ENCODE measurements at regions not wholly inside any gene's neighbourhood (a gene's known extent, or its start where the extent isn't known, plus 50 kb on each side); places are given as distances from the start of the nearest gene placed in this dataset.

DNA sequence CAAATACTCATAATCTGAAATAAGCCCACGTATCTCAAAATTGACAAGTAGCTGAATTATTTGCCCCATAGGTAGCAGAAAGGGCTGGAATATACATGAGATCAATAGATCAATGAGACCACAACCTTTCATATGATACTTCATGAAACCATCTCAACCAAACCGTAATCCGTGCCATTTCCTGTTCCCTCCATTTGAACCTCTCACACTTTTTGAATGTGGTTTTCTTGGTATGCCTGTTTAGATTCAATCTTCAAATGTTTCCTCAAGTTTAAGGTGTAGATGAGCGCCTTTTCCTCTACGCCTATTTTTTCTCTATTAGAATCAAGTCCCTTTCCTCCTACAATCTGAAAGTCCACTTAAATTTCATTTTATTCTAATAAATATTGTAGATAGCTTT is 805.5 kb downstream of the EFNA5 start:
- no peak overlapping the region for H2AFZ ChIP-seq (ENCODE audit: low read depth, low read length)
- H3K27me3 ChIP-seq (ENCODE audit: control insufficient read depth in 2 of 2, insufficient read depth in 2 of 2, low read length in 2 of 2) = no peaks in the 10 kb centered on the region
- no peaks in the 10 kb centered on the region for H3K9me3 ChIP-seq (replicated peaks; ENCODE audit: control insufficient read depth, insufficient read depth, low read length)
- intact Hi-C loops (cut with micrococcal nuclease) = no loop called here
- H3K4me1 ChIP-seq (ENCODE audit: control insufficient read depth, extremely low read depth, insufficient read depth, low read length) = no peaks in the 10 kb centered on the region
- H4K20me1 ChIP-seq (replicated peaks; ENCODE audit: control insufficient read depth, extremely low read depth, insufficient read depth, low read length) = no peaks in the 10 kb centered on the region
- no peaks in the 10 kb centered on the region for H3K79me2 ChIP-seq (ENCODE audit: control insufficient read depth, insufficient read depth, low read length)
- no peak for FAIRE-seq
- ChIA-PET POLR2A (no interaction called here), CTCF (interaction anchor here (1.0 kb wide), 1 partner anchor 13 kb away, joined by 3 read pairs; no protein-coding TSS in a partner anchor)
- H3K4me3 ChIP-seq (replicated peaks in 1 of 3; ENCODE audit: insufficient read depth in 1 of 3, low read depth in 1 of 3, low read length in 3 of 3) = no peak overlapping the region
- no peak overlapping the region for H3K9ac ChIP-seq (replicated peaks; ENCODE audit: extremely low read depth, insufficient read depth, low read length)
- DNase-seq (ENCODE audit: low read depth, low spot score) = no peak
- dilution Hi-C loops (cut with MboI; ENCODE audit: extremely low pct_ligation_motif_present, low sequenced_read_pairs) = no loop called here
- no TSS peak for BruUV-seq (replicated peaks)
- TF ChIP-seq EZH2 (IDR thresholded peaks at IDR 0.05; ENCODE audit: borderline replicate concordance, low read depth, low read length, severe bottlenecking) = no peak
- TF ChIP-seq MYC (IDR thresholded peaks at IDR 0.05; ENCODE audit: low read depth, low read length) = no peak
- TF ChIP-seq MAX (IDR thresholded peaks at IDR 0.05; ENCODE audit: insufficient read depth, insufficient read length) = no peak
- TF ChIP-seq GATA2 (IDR thresholded peaks at IDR 0.05; ENCODE audit: insufficient read depth, insufficient read length, low read depth, low read length) = no peak
- TF ChIP-seq POLR2AphosphoS5 (IDR thresholded peaks at IDR 0.05; ENCODE audit: insufficient read depth, low read depth, low read length) = no peak
- no peak for TF ChIP-seq FOS (IDR thresholded peaks at IDR 0.05; ENCODE audit: borderline replicate concordance, insufficient read depth, low read length)
- TF ChIP-seq, protein P1, sequence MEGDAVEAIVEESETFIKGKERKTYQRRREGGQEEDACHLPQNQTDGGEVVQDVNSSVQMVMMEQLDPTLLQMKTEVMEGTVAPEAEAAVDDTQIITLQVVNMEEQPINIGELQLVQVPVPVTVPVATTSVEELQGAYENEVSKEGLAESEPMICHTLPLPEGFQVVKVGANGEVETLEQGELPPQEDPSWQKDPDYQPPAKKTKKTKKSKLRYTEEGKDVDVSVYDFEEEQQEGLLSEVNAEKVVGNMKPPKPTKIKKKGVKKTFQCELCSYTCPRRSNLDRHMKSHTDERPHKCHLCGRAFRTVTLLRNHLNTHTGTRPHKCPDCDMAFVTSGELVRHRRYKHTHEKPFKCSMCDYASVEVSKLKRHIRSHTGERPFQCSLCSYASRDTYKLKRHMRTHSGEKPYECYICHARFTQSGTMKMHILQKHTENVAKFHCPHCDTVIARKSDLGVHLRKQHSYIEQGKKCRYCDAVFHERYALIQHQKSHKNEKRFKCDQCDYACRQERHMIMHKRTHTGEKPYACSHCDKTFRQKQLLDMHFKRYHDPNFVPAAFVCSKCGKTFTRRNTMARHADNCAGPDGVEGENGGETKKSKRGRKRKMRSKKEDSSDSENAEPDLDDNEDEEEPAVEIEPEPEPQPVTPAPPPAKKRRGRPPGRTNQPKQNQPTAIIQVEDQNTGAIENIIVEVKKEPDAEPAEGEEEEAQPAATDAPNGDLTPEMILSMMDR (IDR thresholded peaks at IDR 0.05; ENCODE audit: extremely low read depth in 1 of 2, insufficient read depth in 1 of 2, low read depth in 1 of 2, low read length in 2 of 2) = no peak
- no peak for TF ChIP-seq JUN (IDR thresholded peaks at IDR 0.05; ENCODE audit: borderline replicate concordance, insufficient read depth, insufficient read length, low read depth)
- TF ChIP-seq POLR2A (IDR thresholded peaks at IDR 0.05; ENCODE audit: low read depth, low read length) = no peak
- H3K9me1 ChIP-seq (replicated peaks; ENCODE audit: control insufficient read depth, extremely low read depth, insufficient read depth, low read length) = no peaks in the 10 kb centered on the region
- H3K4me2 ChIP-seq (ENCODE audit: insufficient read depth, low read length) = no peak overlapping the region
- no peak overlapping the region for H3K27ac ChIP-seq (ENCODE audit: insufficient read depth, low read depth, low read length)
- H3K36me3 ChIP-seq (ENCODE audit: control insufficient read depth in 2 of 2, extremely low read depth in 1 of 2, insufficient read depth in 2 of 2, low read length in 2 of 2) = no peaks in the 10 kb centered on the region

Measured in endothelial cell of umbilical vein (primary cell).